ENCODE measurements at regions not wholly inside any gene's neighbourhood (a gene's known extent, or its start where the extent isn't known, plus 50 kb on each side); places are given as distances from the start of the nearest gene placed in this dataset.

DNA sequence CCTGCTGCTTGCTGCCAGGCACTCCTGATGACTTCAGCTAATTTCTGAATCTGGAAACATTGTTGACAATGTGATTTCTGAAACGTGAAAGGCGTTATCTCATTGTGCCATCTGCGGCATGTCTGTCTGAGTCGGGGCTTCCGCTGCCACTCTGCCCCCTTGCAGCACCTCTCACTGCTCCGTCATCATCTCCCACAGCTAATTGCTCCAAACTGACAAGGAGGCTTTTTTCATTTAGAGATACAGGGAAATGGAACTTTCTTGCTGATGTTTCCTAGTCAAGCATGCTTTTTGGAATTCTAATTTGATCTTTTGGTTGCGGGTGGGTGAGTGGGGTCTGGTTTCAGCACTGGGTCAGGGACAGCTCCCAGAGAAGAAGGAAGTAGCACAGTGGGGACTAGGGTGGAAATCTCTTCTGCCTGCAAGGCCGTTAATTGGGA is 233.5 kb downstream of the DHX35 start:
- no peaks in the 10 kb centered on the region for H3K36me3 ChIP-seq
- H3K27ac ChIP-seq = no peak overlapping the region
- intact Hi-C loops (cut with DNase I) = loop anchor here in 1 of 10 donors (10.0 kb wide), 1 partner anchor 149 kb away; no protein-coding TSS in a partner anchor
- H3K4me3 ChIP-seq = no peak overlapping the region
- no peak for ATAC-seq
- peaks cover 0 to 13% (median 0%) of the 10 kb centered on the region in 9 donors for H3K27me3 ChIP-seq
- WGBS, 4 donors = 46 to 51% (median 49%) methylated on average over 5 to 8 of the region's 8 CpGs
- TF ChIP-seq, protein P1, sequence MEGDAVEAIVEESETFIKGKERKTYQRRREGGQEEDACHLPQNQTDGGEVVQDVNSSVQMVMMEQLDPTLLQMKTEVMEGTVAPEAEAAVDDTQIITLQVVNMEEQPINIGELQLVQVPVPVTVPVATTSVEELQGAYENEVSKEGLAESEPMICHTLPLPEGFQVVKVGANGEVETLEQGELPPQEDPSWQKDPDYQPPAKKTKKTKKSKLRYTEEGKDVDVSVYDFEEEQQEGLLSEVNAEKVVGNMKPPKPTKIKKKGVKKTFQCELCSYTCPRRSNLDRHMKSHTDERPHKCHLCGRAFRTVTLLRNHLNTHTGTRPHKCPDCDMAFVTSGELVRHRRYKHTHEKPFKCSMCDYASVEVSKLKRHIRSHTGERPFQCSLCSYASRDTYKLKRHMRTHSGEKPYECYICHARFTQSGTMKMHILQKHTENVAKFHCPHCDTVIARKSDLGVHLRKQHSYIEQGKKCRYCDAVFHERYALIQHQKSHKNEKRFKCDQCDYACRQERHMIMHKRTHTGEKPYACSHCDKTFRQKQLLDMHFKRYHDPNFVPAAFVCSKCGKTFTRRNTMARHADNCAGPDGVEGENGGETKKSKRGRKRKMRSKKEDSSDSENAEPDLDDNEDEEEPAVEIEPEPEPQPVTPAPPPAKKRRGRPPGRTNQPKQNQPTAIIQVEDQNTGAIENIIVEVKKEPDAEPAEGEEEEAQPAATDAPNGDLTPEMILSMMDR (IDR thresholded peaks at IDR 0.05) = no peak
- TF ChIP-seq POLR2A (IDR thresholded peaks at IDR 0.05) = no peak
- H3K9me3 ChIP-seq = peaks cover 0 to 4% (median 0%) of the 10 kb centered on the region in 12 donors
- H3K4me1 ChIP-seq = no peaks in the 10 kb centered on the region
- no peak for DNase-seq

DNA sequence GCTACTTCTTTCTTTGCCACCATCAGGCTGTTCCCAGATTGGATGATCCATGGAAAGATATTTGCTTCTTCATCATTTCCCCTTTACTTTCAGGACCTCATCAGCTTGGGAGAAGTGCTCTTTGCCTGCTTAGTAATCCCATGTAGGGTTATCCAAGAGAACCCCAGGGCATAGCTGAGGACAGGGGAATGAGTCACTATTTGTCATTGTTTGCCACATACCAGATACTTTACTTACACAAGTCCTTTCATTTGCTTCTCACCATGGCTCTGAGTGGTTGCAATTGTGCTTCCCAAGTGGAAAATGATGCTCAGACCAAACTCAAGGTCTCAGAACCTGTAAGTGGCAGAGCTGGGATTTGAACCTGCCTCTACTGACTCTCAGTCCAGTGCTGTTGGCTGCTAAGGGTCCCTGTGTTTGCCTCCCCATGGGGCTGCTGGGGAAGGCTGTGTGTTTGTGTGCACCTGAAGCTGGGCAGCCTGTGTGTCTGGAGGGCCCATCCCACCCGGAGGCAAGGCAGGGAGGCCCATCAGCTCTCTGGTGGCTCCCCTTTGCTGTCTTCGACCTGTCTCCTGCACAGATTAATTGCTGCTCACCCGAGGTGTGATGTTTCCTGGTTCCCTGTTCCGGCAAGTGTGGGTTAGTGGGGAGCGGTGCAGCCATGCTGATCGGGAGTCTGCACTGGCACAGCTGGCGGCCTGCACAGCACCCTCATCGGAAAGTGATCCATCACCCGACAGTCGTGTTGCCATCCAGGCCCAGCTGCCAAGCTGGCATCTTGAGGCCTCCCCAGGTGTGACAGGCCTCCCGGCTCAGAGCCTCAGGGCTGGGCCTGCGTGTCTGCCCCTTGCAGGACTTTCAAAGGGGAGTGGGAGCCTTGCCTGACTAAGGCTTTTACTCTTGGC is 228.8 kb downstream of the DHX35 start:
- ATAC-seq = no peak
- 74 to 83% (median 82%) methylated on average over 8 to 12 of the region's 12 CpGs for WGBS, 4 donors

DNA sequence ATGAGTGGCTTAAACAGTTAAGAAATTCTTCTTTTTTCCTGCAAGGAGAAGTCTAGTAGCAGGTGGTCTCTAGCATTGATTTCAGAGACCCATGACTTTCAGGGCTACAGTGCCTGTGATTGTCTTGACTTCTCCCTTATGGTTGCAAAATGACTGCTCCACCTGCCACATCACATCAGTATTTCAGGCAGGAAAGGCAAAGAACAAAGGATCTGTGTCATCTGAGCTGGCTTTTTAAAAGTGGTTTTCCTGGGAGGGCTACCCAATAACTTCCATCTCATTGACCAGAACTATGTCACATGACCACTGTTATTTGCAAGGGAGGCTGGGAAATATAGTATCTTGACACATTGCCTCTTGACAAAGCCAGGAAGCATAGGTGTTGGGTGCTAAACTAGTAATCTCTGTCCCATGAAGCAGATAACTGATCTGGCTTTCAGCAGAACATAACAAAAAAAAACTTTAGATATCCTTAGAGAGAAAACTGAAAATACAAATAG is 226.2 kb downstream of the DHX35 start:
- no peak for TF ChIP-seq POLR2A (IDR thresholded peaks at IDR 0.05)
- TF ChIP-seq, protein P1 (IDR thresholded peaks at IDR 0.05) = no peak

More for the DNA sequence above, 228.8 kb downstream of the DHX35 start:
- Histone ChIP-seq H3K27me3 (peaks cover 0 to 4% (median 0%) of the 10 kb centered on the region in 9 donors), H3K4me3 (no peak overlapping the region), H3K9me3 (peaks cover 0 to 3% (median under 1%) of the 10 kb centered on the region in 12 donors), H3K36me3 (no peaks in the 10 kb centered on the region), H3K27ac (no peak overlapping the region), H3K4me1 (no peaks in the 10 kb centered on the region)
- TF ChIP-seq POLR2A (IDR thresholded peaks at IDR 0.05) = no peak
- TF ChIP-seq, protein P1 (IDR thresholded peaks at IDR 0.05) = no peak
- intact Hi-C loops (cut with DNase I) = loop anchor here in 1 of 10 donors (10.0 kb wide), 1 partner anchor 154 kb away; no protein-coding TSS in a partner anchor
- DNase-seq = no peak

DNA sequence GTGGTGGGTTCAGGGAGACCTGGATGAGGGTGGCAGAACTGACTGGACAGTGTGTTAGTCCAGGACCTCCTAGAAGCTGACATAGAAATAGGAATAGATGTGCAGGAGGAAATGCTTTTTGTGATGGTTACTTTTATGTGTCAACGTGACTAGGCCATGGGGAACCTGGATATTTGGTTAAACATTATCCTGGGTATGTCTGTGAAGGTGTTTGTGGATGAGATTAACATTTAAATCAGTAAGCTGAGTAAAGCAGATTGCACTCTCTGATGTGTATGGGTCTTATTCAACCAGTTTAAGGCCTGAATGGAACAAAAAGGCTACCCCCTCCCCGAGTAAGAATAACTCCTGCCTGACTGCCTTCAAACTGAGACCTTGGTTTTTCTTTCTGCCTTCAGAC is 219.3 kb downstream of the DHX35 start:
- WGBS, 4 donors = 49 to 59% (median 52%) methylated on average over 2 of the region's 2 CpGs

More for the DNA sequence above, 226.2 kb downstream of the DHX35 start:
- intact Hi-C loops (cut with DNase I) = no loop called here
- DNase-seq (no peak), ATAC-seq (no peak)
- Histone ChIP-seq H3K36me3 (no peaks in the 10 kb centered on the region), H3K27ac (no peak overlapping the region), H3K4me3 (no peak overlapping the region), H3K27me3 (no peaks in the 10 kb centered on the region), H3K9me3 (peaks cover 0 to 27% (median 14%) of the 10 kb centered on the region in 12 donors), H3K4me1 (no peaks in the 10 kb centered on the region)

More for the DNA sequence above, 219.3 kb downstream of the DHX35 start:
- no peaks in the 10 kb centered on the region for H3K36me3 ChIP-seq
- H3K27me3 ChIP-seq = peaks cover 0 to 2% (median 0%) of the 10 kb centered on the region in 9 donors
- no peak overlapping the region for H3K4me3 ChIP-seq
- no peak for TF ChIP-seq POLR2A (IDR thresholded peaks at IDR 0.05)
- TF ChIP-seq, protein P1 (IDR thresholded peaks at IDR 0.05) = no peak
- DNase-seq = no peak
- ATAC-seq = no peak
- H3K9me3 ChIP-seq = peaks cover 0 to 27% (median 14%) of the 10 kb centered on the region in 12 donors
- no peak overlapping the region for H3K27ac ChIP-seq
- H3K4me1 ChIP-seq = no peaks in the 10 kb centered on the region
- intact Hi-C loops (cut with DNase I) = no loop called here
